CD4-positive, alpha-beta T cell treated with Interleukin-4 for 1 hour (primary cell): ENCODE measurements at regions not wholly inside any gene's neighbourhood (a gene's known extent, or its start where the extent isn't known, plus 50 kb on each side); places are given as distances from the start of the nearest gene placed in this dataset.
"Not testable (repeated sequence)": the region's sequence is repeated elsewhere in the genome, so short reads cannot be mapped to it uniquely, and the experiment has no call there.

Experiments
- DNase-seq, 2 donors: peaks; one replicate each; pipeline ENCODE4 v3.0.0-alpha.2; 2020 to 2022

DNA sequence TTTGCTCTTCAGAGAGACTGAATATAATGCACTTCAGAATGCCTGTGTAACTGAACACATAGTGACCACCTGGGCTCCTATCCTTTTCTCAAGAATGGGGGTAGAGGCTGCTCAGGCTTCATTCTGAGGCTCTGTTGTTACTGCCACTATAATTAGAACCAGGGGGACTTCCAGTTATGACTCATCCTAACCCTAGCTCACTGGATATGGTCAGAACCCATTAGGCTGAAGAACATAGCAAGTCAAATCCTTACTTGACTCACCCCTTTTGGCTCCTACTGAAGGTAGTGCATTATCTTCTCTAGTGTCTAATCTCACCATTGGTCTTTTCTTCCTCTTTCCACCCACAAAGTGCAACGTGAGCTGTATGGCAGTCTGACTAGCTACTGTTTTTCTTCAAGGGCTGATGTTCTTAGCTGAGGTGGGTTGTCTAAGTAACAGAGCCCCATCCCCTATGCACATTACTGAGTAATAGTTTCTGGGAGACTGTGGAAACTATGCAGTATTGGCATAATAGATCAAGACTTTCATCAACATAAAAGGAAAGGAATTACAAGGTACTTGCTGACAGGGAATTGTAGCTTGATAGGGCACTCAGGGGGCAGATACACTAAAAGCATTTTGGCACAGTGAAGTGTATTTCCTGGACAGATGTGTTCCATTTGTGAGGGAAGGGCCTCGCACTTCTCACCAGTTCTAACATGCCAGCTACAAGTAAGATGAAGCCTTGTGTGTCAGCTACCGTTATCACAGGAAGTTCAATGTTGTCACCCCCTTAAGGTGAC, 431.0 kb upstream of the MEF2C start:
- peak in 1 of 2 donors; percentile 46 for DNase-seq

- DNase-seq = no peak
Observed at GRCh38 chr5:89313044-89313443, 430.1 kb upstream of the MEF2C start.

- no peak for DNase-seq
Observed at GRCh38 chr5:89309268-89309667, 426.3 kb upstream of the MEF2C start.

GRCh38 chr5:89308606-89309040, 425.6 kb upstream of the MEF2C start:
- no peak for DNase-seq

- DNase-seq = no peak
Observed at GRCh38 chr5:89307972-89308371, 425.0 kb upstream of the MEF2C start.

GRCh38 chr5:89307141-89307540, 424.2 kb upstream of the MEF2C start:
- DNase-seq = not testable (repeated sequence)

DNA sequence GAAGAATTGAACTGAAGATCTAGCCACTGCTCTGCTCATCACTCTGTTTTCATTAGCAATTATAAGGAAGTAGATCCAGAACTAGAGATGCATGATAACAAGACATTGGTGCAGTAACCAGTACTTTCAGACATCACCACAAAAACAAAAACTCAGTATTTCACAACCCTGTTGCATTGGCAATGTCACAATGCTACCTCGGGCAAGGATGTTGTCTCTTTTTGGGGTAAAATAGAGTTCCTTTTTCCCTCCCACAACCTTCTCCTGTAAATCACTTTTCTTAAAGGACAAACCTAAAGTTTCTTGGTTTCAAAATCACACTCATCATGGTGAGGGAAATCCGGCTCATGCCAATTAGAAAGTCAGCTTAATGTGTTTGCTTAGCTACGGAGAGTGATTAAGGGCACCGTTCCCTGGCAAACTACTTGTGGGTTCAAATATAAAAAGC, 420.1 kb upstream of the MEF2C start:
- DNase-seq = peak in 1 of 2 donors; percentile 31

DNA sequence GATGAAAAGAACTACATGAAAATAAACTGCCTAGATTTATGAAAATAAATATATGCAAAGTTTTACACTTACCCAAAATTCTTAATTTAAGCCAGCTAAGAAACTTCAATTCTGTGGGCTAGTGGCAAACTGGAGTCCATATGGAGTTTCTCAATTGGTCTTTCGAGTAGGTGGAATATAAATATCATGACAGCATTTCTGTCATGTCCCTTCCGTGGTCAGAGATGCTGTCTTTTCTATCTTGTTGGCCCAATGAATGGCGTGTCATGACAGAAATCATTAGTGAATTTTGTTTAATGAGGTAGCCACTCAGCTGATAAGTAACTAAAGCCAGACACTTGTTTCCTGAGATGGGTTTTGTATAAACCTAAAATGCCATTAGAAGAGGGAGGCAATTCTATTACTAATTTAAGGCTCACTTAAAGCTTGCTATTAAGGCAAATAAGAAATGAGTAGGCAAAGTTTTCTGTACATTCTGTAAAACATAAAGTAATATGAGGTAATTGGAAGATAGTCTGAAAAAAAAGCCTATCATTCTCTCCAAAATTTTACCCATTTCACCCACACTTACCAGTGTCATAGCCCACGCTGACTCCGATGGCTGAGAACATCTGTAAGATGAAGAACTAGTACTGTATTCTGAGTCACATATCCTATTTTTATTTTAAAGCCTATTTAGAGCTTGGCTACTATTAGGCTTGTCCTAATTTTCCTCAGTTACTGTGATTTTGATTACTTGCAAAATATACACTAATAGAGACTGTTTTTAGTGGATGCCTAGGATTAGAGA, 419.3 kb upstream of the MEF2C start:
- DNase-seq = no peak

DNA sequence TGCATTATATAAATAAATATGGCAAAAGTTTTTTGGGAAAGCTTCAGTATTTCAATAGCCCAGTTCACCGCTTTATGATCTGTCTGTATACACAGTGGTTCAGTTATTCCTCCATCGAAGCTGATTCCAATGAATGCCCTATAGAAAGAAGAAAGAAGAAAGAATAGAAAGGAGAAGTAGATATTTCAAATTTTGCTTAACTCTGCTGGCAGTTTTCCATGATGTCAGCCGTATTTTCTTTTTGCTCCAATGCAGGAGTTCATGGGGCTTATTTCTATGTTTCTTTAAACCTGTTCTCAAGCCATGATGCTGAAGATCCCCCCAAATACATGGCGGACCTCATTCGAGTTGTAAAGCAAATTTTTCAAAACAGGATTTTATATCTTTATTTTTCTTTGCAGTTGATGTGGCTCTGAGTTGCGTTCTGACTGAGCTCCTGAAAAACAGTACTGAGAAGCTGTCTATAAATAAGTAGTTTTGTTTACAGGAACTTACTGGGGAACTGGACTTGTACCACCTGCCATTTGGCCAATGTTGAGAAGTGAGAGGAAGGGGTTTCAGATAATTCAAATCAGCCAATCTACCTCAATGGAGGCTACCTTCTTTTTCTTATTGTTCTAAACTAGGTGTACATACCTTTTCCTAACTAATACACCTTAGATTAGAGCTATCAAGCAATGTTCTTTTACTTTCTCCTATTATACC, 418.5 kb upstream of the MEF2C start:
- no peak for DNase-seq

DNA sequence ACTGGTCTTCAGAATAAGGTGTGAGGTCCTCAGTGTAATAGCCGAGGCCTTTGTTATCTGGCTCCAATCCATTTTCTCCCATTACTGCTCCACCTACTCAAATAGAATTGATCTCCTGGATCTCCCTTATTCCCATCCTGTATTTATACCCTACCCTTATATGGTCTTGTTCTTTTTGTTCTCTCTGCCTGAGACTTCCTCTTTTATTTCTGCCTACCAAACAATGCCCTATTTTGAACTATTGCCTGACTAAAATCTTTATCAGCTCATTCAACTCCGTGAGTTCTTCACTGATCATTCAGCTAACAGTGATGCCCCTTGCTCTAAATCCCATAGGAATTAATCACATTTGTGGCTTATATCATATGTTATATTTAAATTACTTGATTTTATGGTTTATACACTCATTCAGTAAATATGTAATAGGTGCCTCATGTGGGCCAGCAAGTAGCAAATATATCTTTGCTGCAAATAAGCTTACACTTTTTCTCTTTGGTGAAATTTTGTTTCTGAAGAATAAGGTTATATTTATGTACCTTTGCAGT, 417.5 kb upstream of the MEF2C start:
- no peak for DNase-seq

DNA sequence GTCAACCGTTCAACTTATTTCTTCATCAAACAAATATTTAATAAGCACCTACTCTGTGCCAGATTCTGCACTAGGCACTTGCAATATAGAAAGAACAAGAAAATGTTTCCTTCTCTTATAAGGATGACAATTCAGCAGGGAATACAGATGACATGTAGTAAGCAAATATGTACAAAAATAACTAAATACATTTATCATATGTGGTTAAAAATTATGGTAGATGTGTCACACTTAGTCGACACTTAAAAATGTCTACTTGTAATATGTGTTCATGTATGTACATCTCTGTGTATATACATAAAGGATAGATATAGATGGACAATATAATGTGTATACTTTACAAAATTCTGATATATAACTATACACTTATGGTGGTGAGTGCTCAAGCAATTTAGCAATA, 417.0 kb upstream of the MEF2C start:
- no peak for DNase-seq

- DNase-seq = no peak
Observed at GRCh38 chr5:89297066-89297465, 414.1 kb upstream of the MEF2C start.

- DNase-seq = peak; percentile 7 to 16
Observed at GRCh38 chr5:89293810-89294209, 410.8 kb upstream of the MEF2C start.

- no peak for DNase-seq
Observed at GRCh38 chr5:89292487-89292886, 409.5 kb upstream of the MEF2C start.

DNA sequence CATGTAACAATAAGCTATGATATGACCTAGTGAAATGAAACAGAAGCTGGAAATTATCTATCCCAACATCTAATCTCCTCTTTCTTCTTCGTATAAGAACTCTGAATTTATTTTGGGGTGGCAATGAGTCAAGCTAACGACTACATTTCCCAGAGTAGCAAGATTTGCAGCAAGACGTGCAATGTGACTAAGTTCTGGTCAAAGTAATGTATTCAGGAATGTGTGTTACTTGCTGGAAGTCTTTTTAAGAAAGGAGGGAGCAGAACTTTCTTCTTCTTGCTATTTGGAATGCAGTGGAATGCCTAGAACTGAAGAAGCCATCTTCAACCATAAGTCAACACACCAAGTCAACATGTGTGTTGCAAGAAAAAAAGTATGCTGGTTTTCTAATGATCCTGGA, 406.6 kb upstream of the MEF2C start:
- no peak for DNase-seq

DNA sequence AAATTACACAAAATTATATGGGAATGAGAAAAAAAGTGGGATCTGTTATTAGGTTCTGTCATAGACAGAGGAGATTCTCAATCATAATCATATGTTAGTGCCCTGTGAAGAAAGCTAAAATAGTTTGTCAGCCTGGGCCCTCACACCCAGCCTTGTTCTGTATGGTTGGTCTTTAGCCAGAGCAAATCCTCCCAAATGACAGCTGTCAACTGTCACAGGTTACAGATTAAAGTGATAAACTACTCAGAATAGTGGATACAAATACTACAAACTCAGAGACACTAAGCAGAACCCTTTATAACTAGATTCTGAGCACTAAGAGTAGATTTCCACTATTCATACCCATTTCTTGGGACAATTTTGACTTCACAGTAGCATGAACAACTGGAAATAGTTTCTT, 405.0 kb upstream of the MEF2C start:
- DNase-seq = no peak

- no peak for DNase-seq
Observed at GRCh38 chr5:89286320-89286719, 403.3 kb upstream of the MEF2C start.

DNA sequence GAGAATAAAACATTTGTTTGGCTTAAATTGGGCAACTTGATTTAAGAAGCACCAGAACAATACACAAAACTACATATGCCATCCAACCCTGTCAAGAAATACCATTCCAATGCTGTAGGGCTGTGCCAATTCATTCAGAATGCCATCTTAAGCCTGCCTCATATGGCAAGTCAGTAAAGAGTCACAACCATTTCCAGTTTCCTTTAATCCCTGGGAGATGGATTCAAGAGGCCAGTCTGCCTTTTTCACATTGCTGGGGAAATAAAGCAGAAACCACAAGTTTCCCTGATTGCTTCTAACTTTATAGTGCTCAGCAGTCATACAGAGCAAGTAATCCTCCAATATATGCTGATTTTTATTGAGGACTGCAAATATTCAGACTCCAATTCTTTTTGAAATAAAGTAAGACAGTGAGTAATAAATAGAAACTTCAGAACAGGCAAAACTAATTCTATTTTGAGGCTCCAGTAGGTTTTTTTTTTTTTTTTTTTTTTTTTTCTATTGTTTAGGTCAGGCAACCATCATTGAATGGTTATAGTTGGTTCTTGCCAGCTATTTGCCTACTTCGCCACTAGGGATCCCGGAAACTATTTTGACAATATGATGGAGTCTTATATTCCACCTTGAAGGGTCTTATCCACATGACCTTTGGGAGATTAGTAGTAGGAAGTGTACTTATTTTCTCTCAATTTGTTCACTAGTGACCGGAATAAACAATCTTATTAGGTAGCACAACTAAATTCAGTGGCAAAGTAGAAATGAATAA, 400.9 kb upstream of the MEF2C start:
- no peak for DNase-seq

DNA sequence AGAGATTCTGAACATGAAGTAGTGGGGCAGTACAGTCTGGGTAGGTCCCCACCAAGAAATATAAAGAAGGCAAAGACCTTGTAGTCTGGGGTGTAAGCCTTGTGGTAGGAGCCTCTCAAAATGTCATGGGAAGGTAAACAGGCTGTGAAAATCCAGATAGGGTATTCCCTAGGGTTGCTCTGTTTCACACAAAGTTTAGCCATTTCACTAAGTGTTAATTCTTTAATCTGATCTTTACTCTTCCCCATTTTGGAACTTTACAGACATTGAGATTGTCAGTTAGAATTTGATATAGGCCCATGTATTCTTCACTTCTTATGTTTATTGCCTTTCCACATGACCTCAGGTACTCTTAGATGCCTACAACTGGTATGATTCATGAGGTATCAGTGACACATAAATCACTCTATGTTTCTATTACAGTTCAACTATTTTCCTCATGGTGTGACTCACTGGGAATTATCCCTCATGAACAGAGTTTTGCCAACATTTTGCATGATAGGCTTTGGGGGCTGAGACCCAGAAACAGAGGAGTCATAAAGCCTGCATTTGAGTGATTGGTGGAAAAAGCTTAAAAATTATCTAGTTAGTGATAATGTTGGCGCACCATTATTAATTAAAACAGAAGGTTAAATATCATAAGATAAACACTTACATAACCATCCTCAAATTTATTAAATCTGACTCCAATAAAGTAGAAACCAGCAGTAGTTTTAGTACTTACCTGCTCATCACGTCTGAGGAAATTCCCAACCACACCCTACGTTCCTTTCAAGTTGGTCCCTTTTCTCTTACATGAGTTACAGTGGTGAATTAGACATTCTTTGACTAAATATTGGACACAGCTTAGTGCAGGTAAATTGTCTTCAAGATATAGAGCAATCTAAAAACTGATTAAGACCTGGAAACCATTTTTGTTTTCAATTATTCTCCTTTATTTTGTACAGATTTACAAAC, 399.8 kb upstream of the MEF2C start:
- no peak for DNase-seq

DNA sequence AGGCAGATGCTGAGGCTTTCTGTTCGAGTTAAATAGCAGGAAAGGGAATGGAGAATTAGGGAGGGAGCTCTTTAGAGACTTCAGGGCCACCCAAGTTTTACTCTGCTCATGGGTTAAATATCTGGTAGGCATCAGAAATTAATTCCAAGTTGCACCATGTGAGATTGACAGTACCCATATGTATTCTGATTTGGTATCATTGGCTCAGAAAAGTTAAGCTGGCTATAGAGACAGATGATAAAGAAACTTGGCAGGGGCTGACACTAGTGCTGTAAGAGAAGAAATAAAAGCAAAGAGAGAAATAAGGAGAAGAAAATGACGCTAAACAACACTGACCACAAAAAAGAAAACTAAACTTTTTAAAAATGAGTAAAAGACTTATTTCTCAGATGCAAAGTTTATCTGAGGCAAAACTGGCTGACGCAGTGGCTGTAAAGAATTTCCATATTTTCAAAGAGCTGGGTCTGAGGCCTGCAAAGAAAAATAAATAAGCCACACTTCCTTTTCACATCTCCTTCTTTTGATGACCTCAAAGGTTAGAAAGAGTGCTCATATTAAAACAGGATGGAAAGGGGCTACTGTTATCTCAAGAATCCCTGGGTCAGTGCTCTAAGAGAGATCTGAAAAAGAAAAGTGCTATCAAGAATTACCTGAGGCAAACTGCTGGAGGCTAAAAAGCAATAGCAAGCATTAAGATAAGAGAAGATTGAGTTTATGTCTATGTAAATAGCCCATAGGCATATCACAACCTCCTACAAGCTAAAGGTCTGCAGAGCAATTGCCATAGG, 399.0 kb upstream of the MEF2C start:
- no peak for DNase-seq
